CD8-positive, alpha-beta memory T cell (primary cell): ENCODE measurements at regions not wholly inside any gene's neighbourhood (a gene's known extent, or its start where the extent isn't known, plus 50 kb on each side); places are given as distances from the start of the nearest gene placed in this dataset.
"Not testable (repeated sequence)": the region's sequence is repeated elsewhere in the genome, so short reads cannot be mapped to it uniquely, and the experiment has no call there.

Experiments
- CTCF ChIA-PET: fragments of 350-600 bp; sonication (Branson Sonifier 250); formaldehyde crosslinking; loops from one replicate; lab custom pipeline; 2021; ENCODE audit warnings: antibody characterized with exemption; lab: Charles Lee
- POLR2A ChIA-PET: fragments of 350-600 bp; sonication (Branson Sonifier 250); formaldehyde crosslinking; loops from one replicate; lab custom pipeline; 2021; ENCODE audit warnings: antibody characterized with exemption; lab: Charles Lee
- DNase-seq, 5 donors: peaks; one replicate each; pipeline versions ENCODE4 v3.0.0 to v3.0.0-alpha.2; 2020 to 2022; ENCODE audit warnings: mixed read lengths in 1 of 5
- H3K27ac ChIP-seq: one replicate; pipeline ENCODE4 v1.7.0; 2013; ENCODE audit warnings: low read depth, mild to moderate bottlenecking, low read length, moderate library complexity
- H3K27me3 ChIP-seq: 2 replicates; pipeline ENCODE4 v1.7.0; 2013; ENCODE audit warnings: low read length, mild to moderate bottlenecking; ENCODE audit not compliant: insufficient read depth, poor library complexity, severe bottlenecking
- H3K36me3 ChIP-seq: 2 replicates; pipeline ENCODE4 v1.7.0; 2013; ENCODE audit warnings: mild to moderate bottlenecking, low read length, moderate library complexity; ENCODE audit not compliant: insufficient read depth
- H3K4me1 ChIP-seq: 2 replicates; pipeline ENCODE4 v1.7.0; 2013; ENCODE audit warnings: mild to moderate bottlenecking, low read length, moderate library complexity; ENCODE audit not compliant: insufficient read depth
- H3K4me3 ChIP-seq: 2 replicates; pipeline ENCODE4 v1.7.0; 2013; ENCODE audit warnings: mild to moderate bottlenecking, low read length
- H3K9me3 ChIP-seq: 2 replicates; pipeline ENCODE4 v1.7.0; 2013; ENCODE audit warnings: mild to moderate bottlenecking, low read length
- H3K27ac Mint-ChIP-seq, 8 donors: one replicate each; pipeline ENCODE4 v1.8.0; 2020 to 2021; ENCODE audit warnings: mixed read lengths in 8 of 8, mild to moderate bottlenecking in 6 of 8, inconsistent platforms in 3 of 8, moderate library complexity in 3 of 8
- H3K27me3 Mint-ChIP-seq, 2 donors: one replicate each; pipeline ENCODE4 v1.8.0; 2020 to 2021; ENCODE audit warnings: mixed read lengths in 2 of 2, mild to moderate bottlenecking in 1 of 2, moderate library complexity in 1 of 2
- H3K36me3 Mint-ChIP-seq, 3 donors: one replicate each; pipeline ENCODE4 v1.8.0; 2020 to 2021; ENCODE audit warnings: mixed read lengths in 3 of 3, inconsistent platforms in 1 of 3, mild to moderate bottlenecking in 1 of 3
- H3K4me1 Mint-ChIP-seq, 3 donors: one replicate each; pipeline ENCODE4 v1.8.0; 2020 to 2021; ENCODE audit warnings: mixed read lengths in 3 of 3, inconsistent platforms in 1 of 3, mild to moderate bottlenecking in 1 of 3
- H3K4me3 Mint-ChIP-seq, 7 donors: one replicate each; pipeline ENCODE4 v1.8.0; 2020 to 2021; ENCODE audit warnings: mixed read lengths in 7 of 7, mild to moderate bottlenecking in 6 of 7, moderate library complexity in 4 of 7, inconsistent platforms in 2 of 7
- H3K9me3 Mint-ChIP-seq, 5 donors: one replicate each; pipeline ENCODE4 v1.8.0; 2020 to 2022; ENCODE audit warnings: mixed read lengths in 5 of 5, mild to moderate bottlenecking in 3 of 5, moderate library complexity in 2 of 5, inconsistent platforms in 1 of 5

GRCh38 chr3:110889376-110889699 is 182.3 kb upstream of the NECTIN3 start:
- H3K9me3 Mint-ChIP-seq, H3K36me3 ChIP-seq, H3K4me3 Mint-ChIP-seq, H3K27ac ChIP-seq, H3K36me3 Mint-ChIP-seq, H3K4me3 ChIP-seq, H3K4me1 Mint-ChIP-seq, H3K4me1 ChIP-seq, POLR2A ChIA-PET, H3K9me3 ChIP-seq, CTCF ChIA-PET, DNase-seq, H3K27me3 Mint-ChIP-seq, H3K27me3 ChIP-seq, H3K27ac Mint-ChIP-seq: not testable (repeated sequence)

GRCh38 chr3:110894574-110894973 is 177.0 kb upstream of the NECTIN3 start:
- peaks cover 0 to 3% of the 10 kb centered on the region in 2 donors for H3K27me3 Mint-ChIP-seq
- CTCF ChIA-PET, result no interaction called here
- no peaks in the 10 kb centered on the region for H3K9me3 ChIP-seq
- no peaks in the 10 kb centered on the region for H3K36me3 Mint-ChIP-seq
- H3K4me1 ChIP-seq, result no peaks in the 10 kb centered on the region
- H3K4me1 Mint-ChIP-seq, result no peaks in the 10 kb centered on the region
- no peaks in the 10 kb centered on the region for H3K36me3 ChIP-seq
- H3K27ac ChIP-seq, result no peak overlapping the region
- H3K4me3 ChIP-seq, result no peak overlapping the region
- no peak overlapping the region for H3K27ac Mint-ChIP-seq
- no peaks in the 10 kb centered on the region for H3K9me3 Mint-ChIP-seq
- H3K27me3 ChIP-seq, result no peaks in the 10 kb centered on the region
- DNase-seq, result no peak
- POLR2A ChIA-PET, result no interaction called here
- H3K4me3 Mint-ChIP-seq, result no peak overlapping the region

- H3K9me3 ChIP-seq, result no peaks in the 10 kb centered on the region
- no peaks in the 10 kb centered on the region for H3K36me3 Mint-ChIP-seq
- H3K27ac Mint-ChIP-seq, result no peak overlapping the region
- no peaks in the 10 kb centered on the region for H3K27me3 ChIP-seq
- H3K27ac ChIP-seq, result no peak overlapping the region
- no peaks in the 10 kb centered on the region for H3K9me3 Mint-ChIP-seq
- no peaks in the 10 kb centered on the region for H3K4me1 ChIP-seq
- no peak overlapping the region for H3K4me3 Mint-ChIP-seq
- H3K36me3 ChIP-seq, result no peaks in the 10 kb centered on the region
- no peak for DNase-seq
- ChIA-PET CTCF (no interaction called here), POLR2A (no interaction called here)
- H3K4me1 Mint-ChIP-seq, result no peaks in the 10 kb centered on the region
- H3K27me3 Mint-ChIP-seq, result peaks cover 0 to 3% of the 10 kb centered on the region in 2 donors
- no peak overlapping the region for H3K4me3 ChIP-seq
These were observed 176.6 kb upstream of the NECTIN3 start for GRCh38 chr3:110895054-110895453.

GRCh38 chr3:110897046-110897445 is 174.6 kb upstream of the NECTIN3 start:
- peaks cover 0 to 3% of the 10 kb centered on the region in 2 donors for H3K27me3 Mint-ChIP-seq
- H3K27ac Mint-ChIP-seq, result no peak overlapping the region
- no peak overlapping the region for H3K27ac ChIP-seq
- no peak overlapping the region for H3K4me3 Mint-ChIP-seq
- no peaks in the 10 kb centered on the region for H3K4me1 ChIP-seq
- H3K36me3 Mint-ChIP-seq, result no peaks in the 10 kb centered on the region
- no peaks in the 10 kb centered on the region for H3K27me3 ChIP-seq
- ChIA-PET POLR2A (no interaction called here), CTCF (no interaction called here)
- no peaks in the 10 kb centered on the region for H3K4me1 Mint-ChIP-seq
- no peak for DNase-seq
- H3K36me3 ChIP-seq, result no peaks in the 10 kb centered on the region
- H3K9me3 ChIP-seq, result no peaks in the 10 kb centered on the region
- no peak overlapping the region for H3K4me3 ChIP-seq
- H3K9me3 Mint-ChIP-seq, result no peaks in the 10 kb centered on the region

- Histone ChIP-seq H3K27me3 (no peaks in the 10 kb centered on the region), H3K36me3 (no peaks in the 10 kb centered on the region), H3K4me3 (no peak overlapping the region), H3K27ac (no peak overlapping the region), H3K9me3 (no peaks in the 10 kb centered on the region), H3K4me1 (no peaks in the 10 kb centered on the region)
- no peak for DNase-seq
- CTCF ChIA-PET, result interaction anchor here (0.6 kb wide), 1 partner anchor 9 kb away, joined by 3 read pairs; no protein-coding TSS in a partner anchor
- Mint-ChIP-seq H3K27me3 (peaks cover 0 to 3% of the 10 kb centered on the region in 2 donors), H3K27ac (no peak overlapping the region), H3K4me1 (no peaks in the 10 kb centered on the region), H3K4me3 (no peak overlapping the region), H3K36me3 (no peaks in the 10 kb centered on the region), H3K9me3 (no peaks in the 10 kb centered on the region)
- POLR2A ChIA-PET, result no interaction called here
These were observed 171.0 kb upstream of the NECTIN3 start for GRCh38 chr3:110900576-110900975.

GRCh38 chr3:110901536-110901935 is 170.1 kb upstream of the NECTIN3 start:
- Mint-ChIP-seq H3K27me3 (peaks cover 0 to 3% of the 10 kb centered on the region in 2 donors), H3K4me1 (no peaks in the 10 kb centered on the region), H3K36me3 (no peaks in the 10 kb centered on the region), H3K9me3 (no peaks in the 10 kb centered on the region), H3K27ac (no peak overlapping the region), H3K4me3 (no peak overlapping the region)
- H3K27ac ChIP-seq, result no peak overlapping the region
- H3K27me3 ChIP-seq, result no peaks in the 10 kb centered on the region
- H3K4me1 ChIP-seq, result no peaks in the 10 kb centered on the region
- H3K4me3 ChIP-seq, result no peak overlapping the region
- H3K36me3 ChIP-seq, result no peaks in the 10 kb centered on the region
- no peak for DNase-seq
- ChIA-PET POLR2A (no interaction called here), CTCF (no interaction called here)
- no peaks in the 10 kb centered on the region for H3K9me3 ChIP-seq

- H3K4me3 Mint-ChIP-seq, result no peak overlapping the region
- no peak overlapping the region for H3K27ac Mint-ChIP-seq
- H3K36me3 Mint-ChIP-seq, result no peaks in the 10 kb centered on the region
- no peak overlapping the region for H3K4me3 ChIP-seq
- H3K9me3 ChIP-seq, result no peaks in the 10 kb centered on the region
- ChIA-PET POLR2A (no interaction called here), CTCF (no interaction called here)
- H3K4me1 ChIP-seq, result no peaks in the 10 kb centered on the region
- H3K36me3 ChIP-seq, result no peaks in the 10 kb centered on the region
- no peaks in the 10 kb centered on the region for H3K9me3 Mint-ChIP-seq
- no peak overlapping the region for H3K27ac ChIP-seq
- H3K27me3 Mint-ChIP-seq, result peaks cover 0 to 3% of the 10 kb centered on the region in 2 donors
- no peaks in the 10 kb centered on the region for H3K27me3 ChIP-seq
- DNase-seq, result no peak
- H3K4me1 Mint-ChIP-seq, result no peaks in the 10 kb centered on the region
These were observed 169.0 kb upstream of the NECTIN3 start for GRCh38 chr3:110902453-110903085.

GRCh38 chr3:110903771-110904519 is 167.7 kb upstream of the NECTIN3 start:
- H3K27ac ChIP-seq, result no peak overlapping the region
- no peaks in the 10 kb centered on the region for H3K36me3 Mint-ChIP-seq
- ChIA-PET POLR2A (no interaction called here), CTCF (no interaction called here)
- no peak overlapping the region for H3K4me3 ChIP-seq
- no peak overlapping the region for H3K4me3 Mint-ChIP-seq
- H3K27me3 Mint-ChIP-seq, result peaks cover 0 to 3% of the 10 kb centered on the region in 2 donors
- no peaks in the 10 kb centered on the region for H3K9me3 Mint-ChIP-seq
- H3K27me3 ChIP-seq, result no peaks in the 10 kb centered on the region
- no peaks in the 10 kb centered on the region for H3K4me1 Mint-ChIP-seq
- H3K9me3 ChIP-seq, result no peaks in the 10 kb centered on the region
- DNase-seq, result no peak
- no peak overlapping the region for H3K27ac Mint-ChIP-seq
- no peaks in the 10 kb centered on the region for H3K36me3 ChIP-seq
- no peaks in the 10 kb centered on the region for H3K4me1 ChIP-seq
